ENCODE measurements at regions not wholly inside any gene's neighbourhood (a gene's known extent, or its start where the extent isn't known, plus 50 kb on each side); places are given as distances from the start of the nearest gene placed in this dataset.
"Not testable (repeated sequence)": the region's sequence is repeated elsewhere in the genome, so short reads cannot be mapped to it uniquely, and the experiment has no call there.

DNA sequence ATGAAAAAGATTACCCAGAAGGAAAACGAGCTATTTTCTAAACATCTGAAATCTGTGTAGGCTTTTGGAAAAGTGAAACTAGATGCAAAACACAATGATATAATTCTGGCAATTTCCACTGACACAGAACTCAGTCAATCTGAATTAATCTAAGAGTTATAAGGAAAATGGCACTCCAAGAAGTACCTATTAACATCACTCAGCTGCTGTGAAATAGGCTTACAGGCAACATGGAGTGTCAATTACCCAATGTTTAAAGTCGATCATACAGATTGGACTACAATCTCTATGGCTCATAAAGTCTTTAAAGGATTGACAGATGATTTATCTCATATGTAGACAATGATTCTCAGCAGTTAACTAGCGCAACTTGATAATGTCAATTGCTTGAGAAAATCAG lies 120.9 kb downstream of the CCDC74A start:
- intact Hi-C loops (cut with micrococcal nuclease); H3K4me1 Mint-ChIP-seq (ENCODE audit: low read depth); H3K4me3 Mint-ChIP-seq; H3K9me3 Mint-ChIP-seq; H3K27ac Mint-ChIP-seq; H3K36me3 Mint-ChIP-seq (ENCODE audit: low read depth): not testable (repeated sequence)
- H3K27me3 Mint-ChIP-seq, result peaks cover 42% of the 10 kb centered on the region

DNA sequence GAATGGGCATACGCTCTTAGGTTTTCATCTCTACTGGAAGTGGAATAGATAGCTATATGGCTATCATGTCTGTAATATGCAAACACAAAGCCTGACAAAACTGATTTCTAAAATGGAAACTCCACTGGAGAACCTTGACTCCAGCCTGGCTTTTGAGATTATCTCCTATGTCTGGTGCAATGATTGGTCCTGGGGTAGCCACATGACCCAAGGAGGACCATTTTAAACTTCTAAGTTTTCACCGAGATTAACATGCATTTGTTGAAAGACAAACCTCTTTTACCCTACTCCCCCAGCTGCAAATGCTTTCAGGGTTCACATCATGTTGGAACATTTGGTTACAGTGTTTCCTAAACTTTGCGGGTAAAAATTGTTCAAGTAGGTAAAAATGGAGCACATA lies 124.6 kb downstream of the CCDC74A start:
- H3K4me3 Mint-ChIP-seq; H3K36me3 Mint-ChIP-seq (ENCODE audit: low read depth); H3K9me3 Mint-ChIP-seq; H3K27ac Mint-ChIP-seq; intact Hi-C loops (cut with micrococcal nuclease); H3K4me1 Mint-ChIP-seq (ENCODE audit: low read depth): not testable (repeated sequence)
- peaks cover 24% of the 10 kb centered on the region for H3K27me3 Mint-ChIP-seq

DNA sequence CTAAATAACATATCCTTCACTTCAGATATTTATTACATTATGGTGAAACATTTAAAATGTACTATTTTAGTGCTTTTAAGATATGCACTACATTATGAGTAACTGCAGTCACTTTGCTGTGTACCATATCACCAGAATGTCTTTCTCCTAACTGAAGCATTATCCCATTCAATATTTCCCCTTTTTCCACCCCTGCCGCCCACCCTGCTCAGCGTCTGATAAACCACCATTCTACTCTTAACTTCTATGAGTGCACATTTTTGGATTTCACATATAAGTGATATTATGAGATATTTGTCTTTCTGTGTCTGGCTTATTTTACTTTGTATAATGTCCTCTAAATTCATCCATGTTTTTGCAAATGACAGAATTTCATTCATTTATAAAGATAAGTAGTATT lies 126.4 kb downstream of the CCDC74A start:
- H3K4me3 Mint-ChIP-seq; H3K9me3 Mint-ChIP-seq; H3K4me1 Mint-ChIP-seq (ENCODE audit: low read depth); H3K36me3 Mint-ChIP-seq (ENCODE audit: low read depth); intact Hi-C loops (cut with micrococcal nuclease); H3K27ac Mint-ChIP-seq: not testable (repeated sequence)
- H3K27me3 Mint-ChIP-seq, result peaks cover 14% of the 10 kb centered on the region

DNA sequence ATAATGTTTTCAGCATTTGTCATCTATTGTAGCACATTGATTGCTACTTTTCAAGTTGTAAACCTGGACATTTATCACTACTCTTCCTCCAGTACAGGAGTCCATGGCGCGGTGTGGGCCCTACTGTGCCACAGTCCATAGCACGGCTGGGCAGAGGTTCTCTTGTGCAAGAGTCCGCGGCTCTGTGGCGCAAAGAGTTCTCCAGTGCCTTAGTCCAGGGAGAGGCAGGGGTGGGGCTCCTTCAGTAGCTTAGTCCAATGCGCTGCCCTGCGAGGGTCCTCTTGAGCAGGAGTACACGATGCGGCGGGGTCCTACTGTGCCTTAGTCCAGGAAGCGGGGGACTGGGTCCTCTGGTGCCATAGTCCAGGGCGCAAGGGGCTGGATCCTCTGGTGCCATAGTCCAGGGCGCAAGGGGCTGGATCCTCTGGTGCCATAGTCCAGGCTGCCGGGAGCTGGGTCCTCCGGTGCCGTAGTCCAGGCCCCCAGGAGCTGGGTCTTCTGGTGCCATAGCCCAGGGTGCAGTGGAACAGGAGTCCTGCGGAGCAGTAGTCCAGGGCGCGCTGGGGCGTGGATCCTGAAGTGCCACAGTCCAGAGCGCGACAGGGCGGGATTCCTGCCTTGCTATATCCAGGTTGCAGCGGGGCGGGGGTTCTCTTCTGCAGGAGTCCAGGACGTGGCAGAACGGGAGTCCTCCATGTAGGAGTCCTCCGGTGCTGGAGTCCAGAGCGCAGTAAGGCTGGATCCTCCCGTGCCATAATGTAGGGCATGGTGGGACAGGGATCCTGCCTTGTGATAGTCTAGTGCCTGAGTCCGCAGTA lies 129.3 kb downstream of the CCDC74A start:
- no peak overlapping the region for H3K27ac Mint-ChIP-seq
- intact Hi-C loops (cut with micrococcal nuclease), result no loop called here
- no peak overlapping the region for H3K4me3 Mint-ChIP-seq
- peaks cover 9% of the 10 kb centered on the region for H3K9me3 Mint-ChIP-seq
- H3K4me1 Mint-ChIP-seq (ENCODE audit: low read depth), result no peaks in the 10 kb centered on the region
- no peaks in the 10 kb centered on the region for H3K36me3 Mint-ChIP-seq (ENCODE audit: low read depth)
- H3K27me3 Mint-ChIP-seq, result peaks cover 6% of the 10 kb centered on the region

DNA sequence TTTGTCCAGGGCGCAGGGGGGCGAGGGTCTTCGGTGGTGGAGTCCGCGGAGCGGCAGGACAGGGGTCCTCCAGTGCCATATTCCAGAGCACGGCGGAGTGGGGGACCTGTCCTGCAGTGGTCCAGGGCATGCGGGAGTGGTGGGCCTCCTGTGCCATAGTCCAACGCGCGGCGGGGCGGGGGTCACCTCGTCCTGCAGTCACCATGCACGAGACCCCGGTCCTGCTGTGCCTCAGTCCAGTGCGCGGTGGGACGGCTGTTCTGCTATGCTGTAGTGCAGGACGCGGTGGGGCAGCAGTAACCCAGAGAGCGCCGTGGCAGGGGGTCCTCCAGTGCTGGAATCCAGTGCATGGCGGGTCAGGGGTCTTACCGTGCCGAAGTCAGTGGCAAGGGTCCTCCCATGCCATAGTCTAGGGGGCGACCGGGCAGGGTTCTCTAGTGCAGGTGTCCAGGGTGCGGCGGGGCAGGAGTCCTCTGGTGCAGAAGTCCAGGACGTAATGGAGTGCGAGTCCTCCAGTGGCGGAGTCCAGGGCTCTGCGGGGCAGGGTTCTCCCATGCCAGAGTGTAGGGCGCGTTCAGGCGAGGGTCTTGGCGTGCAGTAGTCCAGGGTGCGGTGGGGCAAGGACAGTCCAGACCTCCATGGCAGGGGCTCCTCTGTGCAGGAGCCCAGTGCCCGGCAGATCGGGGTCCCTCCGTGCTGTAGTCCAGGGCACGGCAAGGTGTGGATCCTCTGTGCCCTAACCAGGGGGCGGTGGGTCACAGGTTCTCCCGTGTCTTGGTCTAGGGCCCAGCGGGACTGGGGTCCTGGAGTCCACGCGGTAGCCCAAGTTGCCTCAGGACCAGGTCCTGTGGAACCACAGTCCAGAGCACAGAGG lies 130.4 kb downstream of the CCDC74A start:
- H3K36me3 Mint-ChIP-seq (ENCODE audit: low read depth), result no peaks in the 10 kb centered on the region
- H3K4me1 Mint-ChIP-seq (ENCODE audit: low read depth), result no peaks in the 10 kb centered on the region
- H3K9me3 Mint-ChIP-seq, result peaks cover 9% of the 10 kb centered on the region
- intact Hi-C loops (cut with micrococcal nuclease), result no loop called here
- no peak overlapping the region for H3K4me3 Mint-ChIP-seq
- H3K27ac Mint-ChIP-seq, result no peak overlapping the region
- peaks cover 4% of the 10 kb centered on the region for H3K27me3 Mint-ChIP-seq

DNA sequence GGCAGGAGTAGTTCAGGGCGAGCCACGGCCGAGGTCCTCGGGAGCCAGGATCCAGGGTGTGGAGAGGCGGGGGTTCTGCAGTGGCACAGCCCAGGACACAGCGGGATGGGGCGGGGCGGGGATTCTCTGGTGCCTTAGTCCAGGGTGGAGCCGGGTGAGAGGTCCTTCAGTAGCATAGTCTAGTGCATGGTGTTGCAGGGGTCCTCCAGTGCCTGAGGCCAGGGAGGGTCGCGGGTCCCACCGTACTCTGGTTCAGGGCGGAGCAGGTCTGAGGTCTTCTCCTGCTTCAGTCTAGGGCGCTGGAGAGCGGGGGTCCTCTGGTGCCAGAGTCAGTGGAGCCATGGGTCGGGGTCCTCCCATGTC lies 131.1 kb downstream of the CCDC74A start:
- Mint-ChIP-seq H3K9me3 (peaks cover 9% of the 10 kb centered on the region), H3K27ac (no peak overlapping the region), H3K36me3 (ENCODE audit: low read depth) (no peaks in the 10 kb centered on the region), H3K4me1 (ENCODE audit: low read depth) (no peaks in the 10 kb centered on the region), H3K4me3 (no peak overlapping the region), H3K27me3 (peaks cover 4% of the 10 kb centered on the region)
- intact Hi-C loops (cut with micrococcal nuclease), result no loop called here

DNA sequence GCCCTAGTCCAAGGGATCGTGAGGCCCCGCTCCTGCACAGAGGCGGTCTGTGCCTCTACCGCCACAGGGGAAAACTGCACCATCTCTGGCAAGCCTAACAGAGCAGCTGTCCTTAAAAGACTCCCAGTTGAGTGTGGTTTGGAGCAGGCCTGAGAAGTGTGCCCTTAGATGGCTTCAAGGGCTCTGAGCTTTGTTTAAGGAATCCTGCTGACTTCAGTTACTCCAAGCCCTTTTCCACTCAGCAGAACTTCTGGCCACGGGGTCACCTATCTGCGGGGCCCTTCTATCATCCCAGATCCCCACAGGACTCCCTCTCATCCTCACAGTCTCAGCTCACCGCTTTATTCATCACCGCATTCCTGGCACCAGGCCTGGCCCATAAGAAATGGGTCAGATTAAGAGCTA lies 131.5 kb downstream of the CCDC74A start:
- H3K27me3 Mint-ChIP-seq, result peaks cover 4% of the 10 kb centered on the region
- no peak overlapping the region for H3K4me3 Mint-ChIP-seq
- H3K4me1 Mint-ChIP-seq (ENCODE audit: low read depth), result no peaks in the 10 kb centered on the region

DNA sequence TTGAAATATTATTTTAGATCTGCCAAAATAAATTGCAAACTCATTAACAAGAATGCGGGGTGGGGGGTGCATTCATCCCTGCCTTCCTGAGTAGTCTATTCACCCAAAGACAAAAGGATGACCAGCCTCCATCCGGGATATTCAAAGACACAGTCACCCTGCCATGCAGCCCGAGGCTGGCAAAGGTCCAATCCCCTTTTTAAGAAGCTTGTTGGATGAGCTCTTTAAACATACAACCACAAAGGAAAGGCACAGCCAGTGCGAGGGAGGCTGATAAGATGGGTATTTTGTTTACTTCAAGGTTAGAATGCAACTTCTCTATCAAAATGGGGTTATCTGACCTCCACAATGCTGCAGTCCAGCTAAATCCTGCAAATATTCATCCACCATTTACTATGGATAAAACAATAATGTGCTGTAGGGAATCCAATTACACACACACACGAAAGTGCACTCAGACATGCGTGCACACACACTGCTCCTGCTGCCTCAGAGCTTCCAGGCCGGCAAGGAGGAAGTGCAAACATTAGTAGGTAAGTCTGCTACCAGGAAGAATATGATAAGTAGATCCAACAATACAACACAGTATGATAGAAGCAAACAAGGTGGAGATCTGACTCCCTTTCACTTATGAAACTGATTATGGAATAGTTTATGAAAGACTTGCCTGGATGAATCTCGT lies 133.6 kb downstream of the CCDC74A start:
- H3K27me3 Mint-ChIP-seq; H3K27ac Mint-ChIP-seq; intact Hi-C loops (cut with micrococcal nuclease); H3K9me3 Mint-ChIP-seq; H3K4me1 Mint-ChIP-seq (ENCODE audit: low read depth); H3K36me3 Mint-ChIP-seq (ENCODE audit: low read depth); H3K4me3 Mint-ChIP-seq: not testable (repeated sequence)

More for the DNA sequence above, 131.5 kb downstream of the CCDC74A start:
- Mint-ChIP-seq H3K9me3 (peaks cover 9% of the 10 kb centered on the region), H3K36me3 (ENCODE audit: low read depth) (no peaks in the 10 kb centered on the region), H3K27ac (no peak overlapping the region)
- intact Hi-C loops (cut with micrococcal nuclease), result no loop called here

DNA sequence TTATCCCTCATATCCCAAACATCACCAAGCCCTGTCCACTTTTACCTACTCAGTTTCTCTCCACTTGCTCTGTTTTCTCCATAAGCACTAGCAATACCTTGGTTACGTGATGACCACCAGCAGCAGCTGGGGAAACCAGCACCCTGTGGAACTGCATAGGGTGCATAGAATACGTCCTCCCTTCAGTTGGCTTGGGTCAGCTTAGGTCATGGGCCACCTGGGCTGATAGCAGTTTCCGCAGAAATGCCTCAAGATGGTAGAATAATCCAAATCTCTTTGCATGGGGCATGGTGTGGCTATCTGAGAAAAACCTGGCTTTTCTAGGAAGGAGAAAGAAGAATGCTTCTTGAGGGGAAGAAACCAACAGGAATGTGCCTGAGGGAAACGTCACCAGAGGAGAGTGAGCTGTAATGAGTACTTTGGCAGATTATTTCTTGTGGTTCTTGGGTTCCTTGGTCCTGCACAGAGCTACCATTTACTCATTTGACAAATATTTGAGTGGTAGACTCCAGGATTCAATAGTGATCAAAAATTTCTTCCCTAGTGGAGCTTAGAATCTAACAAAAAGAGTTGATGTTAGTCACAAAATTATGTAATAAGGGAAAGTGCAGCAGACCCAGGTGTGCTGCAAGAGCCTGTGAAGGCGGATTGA lies 134.3 kb downstream of the CCDC74A start:
- H3K27ac Mint-ChIP-seq; H3K36me3 Mint-ChIP-seq (ENCODE audit: low read depth); intact Hi-C loops (cut with micrococcal nuclease); H3K4me3 Mint-ChIP-seq; H3K9me3 Mint-ChIP-seq; H3K4me1 Mint-ChIP-seq (ENCODE audit: low read depth); H3K27me3 Mint-ChIP-seq: not testable (repeated sequence)

DNA sequence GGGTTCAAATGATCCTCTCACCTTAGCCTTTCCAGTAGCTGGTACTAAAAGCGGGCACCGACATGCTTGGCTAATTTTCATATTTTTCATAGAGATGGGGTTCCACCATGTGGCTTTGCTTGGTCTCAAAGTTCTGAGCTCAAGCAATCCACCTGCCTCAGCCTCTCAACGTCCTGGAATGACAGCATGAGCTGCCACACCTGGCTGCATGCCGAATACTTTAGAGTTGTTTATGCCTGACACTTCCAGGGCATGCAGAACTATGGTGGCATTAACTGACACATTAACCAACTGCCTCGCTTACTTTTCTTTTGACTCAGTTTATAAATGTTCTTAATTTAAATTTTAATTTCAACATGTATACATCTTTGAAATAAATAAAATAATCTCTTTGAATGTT lies 135.8 kb downstream of the CCDC74A start:
- H3K4me3 Mint-ChIP-seq; H3K27me3 Mint-ChIP-seq; H3K36me3 Mint-ChIP-seq (ENCODE audit: low read depth); intact Hi-C loops (cut with micrococcal nuclease); H3K9me3 Mint-ChIP-seq; H3K27ac Mint-ChIP-seq: not testable (repeated sequence)
- peaks cover 12% of the 10 kb centered on the region for H3K4me1 Mint-ChIP-seq (ENCODE audit: low read depth)

DNA sequence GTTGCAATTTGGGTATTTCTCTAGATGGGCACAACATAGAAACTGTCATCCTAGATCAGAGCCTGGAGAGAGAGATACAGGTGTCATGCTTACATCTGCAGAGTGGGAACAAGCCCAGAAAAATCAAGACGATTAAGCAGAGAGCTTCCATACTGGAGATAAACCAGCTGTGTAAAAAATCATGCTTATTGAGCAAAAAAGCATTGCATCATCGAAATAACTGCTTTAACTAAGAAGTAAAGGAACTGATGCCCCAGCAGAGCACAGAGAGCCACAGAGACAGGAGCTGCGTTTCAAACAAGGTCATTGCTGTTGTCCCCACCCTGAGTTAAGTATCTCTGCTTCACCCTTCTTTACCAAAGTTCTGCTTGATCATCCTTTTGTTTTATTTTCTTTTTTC lies 138.0 kb downstream of the CCDC74A start:
- H3K27me3 Mint-ChIP-seq; H3K9me3 Mint-ChIP-seq; intact Hi-C loops (cut with micrococcal nuclease); H3K27ac Mint-ChIP-seq; H3K4me3 Mint-ChIP-seq; H3K36me3 Mint-ChIP-seq (ENCODE audit: low read depth): not testable (repeated sequence)
- peaks cover 33% of the 10 kb centered on the region for H3K4me1 Mint-ChIP-seq (ENCODE audit: low read depth)

DNA sequence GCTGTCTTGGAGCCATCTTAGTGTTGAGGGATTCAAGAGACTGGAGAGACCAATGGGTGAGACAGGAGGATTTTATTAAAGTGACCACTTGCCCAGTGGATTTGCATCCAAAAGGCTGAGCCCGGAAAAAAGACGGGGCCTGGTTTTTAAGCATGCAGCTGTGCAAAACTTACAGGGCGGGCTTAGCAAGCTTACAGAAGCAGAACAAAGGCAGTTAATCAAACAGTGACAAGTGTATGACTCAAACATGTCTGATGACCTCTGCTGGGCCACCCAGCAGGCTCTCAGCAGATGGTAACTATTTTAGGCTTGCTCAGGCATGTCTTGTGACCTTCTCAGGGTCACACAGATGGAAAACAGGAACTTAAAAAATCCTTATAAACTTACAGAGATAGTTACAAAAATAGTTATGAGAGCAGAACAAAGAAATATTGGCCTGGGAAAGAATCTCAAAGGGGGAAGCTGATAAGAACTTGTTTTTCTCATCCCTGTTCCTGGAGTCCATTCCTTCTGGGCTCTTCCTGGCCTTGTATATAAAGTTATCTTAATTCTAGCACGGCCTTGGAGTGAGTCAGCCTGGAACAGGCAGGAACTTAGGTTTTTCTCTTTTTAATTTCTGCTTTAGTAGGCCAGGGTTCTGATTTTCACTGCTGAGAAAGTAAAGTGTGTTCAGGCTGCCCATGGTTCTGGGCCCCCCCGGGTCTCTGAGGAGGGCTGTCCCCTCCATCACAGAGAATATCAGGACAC lies 141.3 kb downstream of the CCDC74A start:
- H3K4me3 Mint-ChIP-seq, H3K9me3 Mint-ChIP-seq: not testable (repeated sequence)
- peak overlapping the region; percentile 85 for H3K27ac Mint-ChIP-seq

DNA sequence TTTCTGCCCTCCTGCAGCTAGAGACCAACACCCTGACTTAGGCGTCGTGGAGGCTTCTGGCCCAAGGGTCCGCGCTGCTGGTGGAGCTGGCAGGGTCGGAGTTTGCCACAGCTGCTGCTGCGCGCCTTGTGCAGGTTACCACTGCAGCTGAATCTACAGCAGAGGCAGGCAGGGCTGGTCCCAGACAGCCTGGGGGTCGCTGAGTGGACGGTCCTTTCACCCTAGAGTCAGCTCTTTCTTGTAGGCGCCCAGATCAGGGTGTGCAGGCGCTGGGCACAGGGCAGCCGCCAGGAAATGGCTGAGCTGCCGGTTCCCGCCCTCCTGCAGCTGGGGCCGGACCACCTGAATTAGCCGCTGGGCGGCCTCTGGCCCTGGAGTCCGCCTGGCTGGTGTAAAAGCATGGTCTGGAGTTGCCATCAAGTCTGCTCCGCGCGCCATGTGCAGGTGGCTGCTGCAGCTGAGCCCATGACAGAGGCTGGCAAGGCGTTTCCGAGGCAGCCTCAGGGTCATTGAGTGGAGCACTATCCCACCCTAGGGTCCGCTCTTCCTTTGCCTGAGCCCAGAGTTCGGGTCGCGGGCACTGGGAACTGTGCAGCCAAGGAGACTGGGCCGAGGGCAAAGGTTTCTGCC lies 144.3 kb downstream of the CCDC74A start:
- not testable (repeated sequence) for H3K4me3 Mint-ChIP-seq; H3K9me3 Mint-ChIP-seq; H3K36me3 Mint-ChIP-seq (ENCODE audit: low read depth); H3K27ac Mint-ChIP-seq
- peaks cover 57% of the 10 kb centered on the region for H3K4me1 Mint-ChIP-seq (ENCODE audit: low read depth)
- intact Hi-C loops (cut with micrococcal nuclease), result loop anchor here (2.0 to 10.0 kb wide), 3 partner anchors 133 to 520 kb away; no protein-coding TSS in a partner anchor
- peaks cover 47% of the 10 kb centered on the region for H3K27me3 Mint-ChIP-seq

More for the DNA sequence above, 141.3 kb downstream of the CCDC74A start:
- intact Hi-C loops (cut with micrococcal nuclease); H3K36me3 Mint-ChIP-seq (ENCODE audit: low read depth): not testable (repeated sequence)
- H3K4me1 Mint-ChIP-seq (ENCODE audit: low read depth), result peaks cover 56% of the 10 kb centered on the region
- peaks cover 25% of the 10 kb centered on the region for H3K27me3 Mint-ChIP-seq

All from dendritic cell treated with granulocyte-macrophage colony-stimulating factor and Interleukin-4, amounts not matched to agents 40 ng/mL and 50 ng/mL, for 4 days (primary cell).